ENCODE measurements at regions not wholly inside any gene's neighbourhood (a gene's known extent, or its start where the extent isn't known, plus 50 kb on each side); places are given as distances from the start of the nearest gene placed in this dataset.
"Not testable (repeated sequence)": the region's sequence is repeated elsewhere in the genome, so short reads cannot be mapped to it uniquely, and the experiment has no call there.

- DNase-seq = no peak
These were observed 407.5 kb upstream of the KLHL4 start for GRCh38 chrX:87110142-87110541.

GRCh38 chrX:87140800-87141483 lies 376.7 kb upstream of the KLHL4 start:
- DNase-seq = no peak

GRCh38 chrX:87160435-87161010 lies 357.1 kb upstream of the KLHL4 start:
- DNase-seq = no peak

GRCh38 chrX:87167841-87168240 lies 349.8 kb upstream of the KLHL4 start:
- no peak for DNase-seq

- DNase-seq = not testable (repeated sequence)
These were observed 339.6 kb upstream of the KLHL4 start for GRCh38 chrX:87178009-87178408.
